NCI-H146 (cell line): ENCODE measurements at regions not wholly inside any gene's neighbourhood (a gene's known extent, or its start where the extent isn't known, plus 50 kb on each side); places are given as distances from the start of the nearest gene placed in this dataset.

Experiments
- DNase-seq: peaks from one replicate; lab custom pipeline; 2025; lab: John Stamatoyannopoulos, UW

DNA sequence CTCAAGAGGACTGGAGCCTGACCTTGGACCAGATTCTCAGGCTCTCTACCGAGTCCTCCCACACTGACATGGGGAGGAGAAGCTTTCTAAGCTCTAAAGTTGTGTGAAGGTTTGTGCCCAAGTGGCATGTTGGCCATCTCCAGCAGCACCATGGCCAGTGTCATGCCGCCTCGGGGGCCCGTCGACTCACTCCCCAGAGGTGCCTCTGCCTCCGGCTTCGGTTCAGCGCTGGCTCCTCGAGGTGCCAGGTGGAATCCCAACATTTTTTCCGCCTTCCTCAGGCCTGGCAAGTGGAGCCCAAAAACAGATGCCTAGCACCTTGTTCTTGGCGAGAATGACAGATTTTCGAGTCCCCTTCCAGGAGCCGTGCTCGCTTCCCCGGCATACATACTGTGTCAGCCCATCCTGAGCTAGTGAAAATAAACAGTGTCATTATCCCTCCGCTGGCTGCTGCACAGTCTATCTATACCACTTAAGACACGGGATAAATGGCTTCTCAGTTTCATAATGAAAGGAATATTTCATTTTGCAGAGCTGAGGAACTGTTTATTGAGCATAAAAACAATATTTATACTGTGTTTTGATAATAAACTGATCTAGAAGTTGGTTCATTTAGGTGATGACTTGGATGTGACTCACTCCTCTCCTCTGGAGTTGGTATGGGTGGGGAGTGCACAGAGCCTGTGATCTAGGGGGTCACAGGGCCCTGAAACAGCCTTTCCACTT lies 328.5 kb upstream of the TLE3 start:
- no peak for DNase-seq

DNA sequence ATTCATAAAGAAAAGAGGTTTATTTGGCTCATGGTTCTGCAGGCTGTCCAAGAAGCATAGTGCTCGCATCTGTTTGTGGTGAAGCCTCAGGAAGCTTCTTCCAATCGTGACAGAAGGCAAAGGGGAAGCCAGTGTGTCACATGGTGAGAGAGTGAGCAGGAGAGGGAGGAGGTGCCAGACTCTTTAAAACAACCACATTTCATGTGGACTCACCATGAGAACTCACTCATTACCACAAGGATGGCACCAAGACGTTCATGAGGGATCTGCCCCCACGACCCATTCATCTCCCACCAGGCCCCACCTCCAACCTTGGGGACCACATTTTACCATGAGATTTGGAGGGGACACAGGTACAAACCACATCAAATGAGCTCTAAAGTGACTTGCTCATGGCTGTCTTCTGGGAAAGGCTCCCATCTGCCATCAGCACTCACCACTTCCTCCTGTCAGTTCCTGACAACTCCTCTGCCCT lies 327.3 kb upstream of the TLE3 start:
- DNase-seq = no peak

DNA sequence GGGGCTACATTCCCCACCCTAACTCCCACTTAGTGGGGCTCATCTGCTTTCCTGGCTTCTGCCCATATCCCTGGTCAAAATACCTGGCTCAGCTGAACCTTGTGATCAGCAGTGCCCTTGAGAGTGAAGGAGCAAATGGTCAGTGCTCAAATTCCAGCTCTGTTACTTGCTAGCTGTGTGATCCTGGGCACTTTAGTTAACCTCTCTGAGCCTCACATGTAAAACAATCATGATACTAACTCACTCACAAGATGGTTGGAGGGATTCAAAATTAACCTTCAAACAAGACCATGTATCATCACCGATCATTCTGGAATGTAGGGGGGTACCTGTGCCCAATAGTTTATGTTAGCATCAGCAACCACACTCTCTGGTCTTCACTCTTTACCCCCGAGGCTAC lies 325.6 kb upstream of the TLE3 start:
- DNase-seq = no peak

DNA sequence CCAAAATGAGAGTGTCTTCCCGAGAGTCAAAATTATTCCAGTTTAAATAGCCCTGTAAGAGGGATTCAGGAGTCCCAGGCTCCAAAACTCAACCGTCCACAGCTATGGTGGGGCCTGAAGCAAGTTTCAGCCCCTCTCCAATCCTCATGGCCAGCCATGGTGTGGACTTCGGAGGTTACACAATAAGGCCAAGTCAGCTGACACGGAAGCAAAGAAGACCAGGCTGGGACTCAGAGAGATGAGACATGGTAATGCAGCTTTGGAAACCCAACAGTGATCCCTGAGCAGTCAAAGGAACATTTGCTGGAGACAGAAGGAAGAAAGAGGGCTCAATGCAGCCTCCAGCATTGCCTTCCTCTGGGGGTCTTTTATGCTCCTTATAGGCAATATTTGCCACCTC lies 324.6 kb upstream of the TLE3 start:
- no peak for DNase-seq

DNA sequence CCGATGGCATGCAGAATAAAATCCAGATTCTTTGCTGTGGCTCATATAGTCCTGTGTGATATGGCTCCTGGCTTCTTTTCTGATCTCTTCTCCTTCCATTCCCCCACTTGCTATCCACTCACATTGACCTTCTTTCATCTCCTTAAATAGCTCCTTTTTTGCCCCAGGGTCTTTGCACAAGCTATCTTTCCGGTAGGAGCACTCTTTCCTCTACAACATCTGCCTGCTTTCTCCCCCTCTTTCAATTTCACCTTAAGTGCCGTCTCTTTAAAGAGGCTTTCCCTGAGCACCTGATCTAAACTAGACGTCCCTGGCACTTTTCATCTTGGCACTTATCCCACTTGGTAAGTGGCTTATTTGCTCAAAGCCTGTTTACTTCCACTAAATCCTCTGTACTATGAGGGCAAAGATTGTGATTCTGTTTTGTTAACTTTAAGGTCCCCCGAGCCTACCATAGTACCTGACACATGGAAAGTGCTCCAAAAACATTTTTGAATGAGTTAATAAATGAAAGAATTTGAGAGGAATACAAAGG lies 323.3 kb upstream of the TLE3 start:
- no peak for DNase-seq

DNA sequence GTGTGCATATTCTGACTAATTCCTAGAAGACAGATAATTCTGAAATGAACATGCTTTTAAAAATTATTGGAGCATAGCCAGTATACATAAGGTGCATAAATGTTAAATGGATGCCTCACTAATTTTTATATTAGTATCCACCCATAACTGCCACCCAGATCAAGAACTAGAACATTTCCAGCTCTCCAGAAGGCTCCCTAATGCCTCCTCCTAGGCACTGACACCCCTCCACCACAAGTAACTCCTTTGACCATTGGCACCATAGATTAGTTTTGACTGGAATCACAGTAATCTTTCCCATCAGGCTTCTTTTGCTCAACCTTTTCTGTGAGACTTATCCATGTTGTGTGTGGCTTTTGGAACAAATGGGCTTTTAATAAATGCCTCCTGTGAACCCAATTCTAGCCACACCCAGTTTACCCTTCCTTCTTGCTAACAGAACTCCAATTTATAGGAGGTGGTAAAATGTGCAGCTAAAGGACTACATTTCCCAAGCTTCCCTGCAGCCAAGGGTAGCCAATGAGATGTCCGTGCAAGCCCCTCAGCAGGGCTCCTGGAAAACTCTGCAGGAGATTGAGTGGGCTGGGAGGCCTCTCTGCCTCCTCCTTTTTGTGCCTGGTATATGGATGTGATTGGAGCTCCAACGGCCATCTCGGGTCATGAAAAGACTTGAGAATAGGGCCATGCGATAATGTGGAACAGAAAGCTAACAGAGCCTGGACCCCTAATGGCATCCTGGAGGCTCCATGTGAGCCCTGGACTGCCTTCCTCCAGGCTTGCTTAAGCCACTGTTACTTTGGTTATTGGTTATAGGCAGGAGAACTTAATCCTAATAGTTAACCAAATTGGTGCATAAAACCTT lies 322.6 kb upstream of the TLE3 start:
- peak; percentile 58 for DNase-seq

DNA sequence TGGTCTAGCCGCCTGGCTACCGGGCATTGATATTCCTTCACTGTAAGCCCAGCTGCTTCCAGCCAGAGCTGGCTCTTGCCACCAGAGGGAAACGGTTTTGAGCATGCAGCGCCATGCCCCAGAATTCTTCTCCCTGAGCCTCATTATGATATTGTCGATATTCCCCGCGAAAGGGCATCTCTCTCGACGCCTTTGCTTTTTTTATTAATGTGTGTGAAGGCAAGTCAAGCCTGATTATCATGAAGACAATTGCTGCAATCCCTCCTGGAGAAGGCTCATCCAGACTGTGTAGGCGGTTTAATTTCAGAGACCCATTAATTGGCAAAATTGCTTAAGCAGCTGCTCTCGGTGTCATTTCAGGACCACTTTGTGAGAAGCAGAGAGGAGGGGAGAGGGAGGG lies 321.2 kb upstream of the TLE3 start:
- DNase-seq = peak; percentile 57

DNA sequence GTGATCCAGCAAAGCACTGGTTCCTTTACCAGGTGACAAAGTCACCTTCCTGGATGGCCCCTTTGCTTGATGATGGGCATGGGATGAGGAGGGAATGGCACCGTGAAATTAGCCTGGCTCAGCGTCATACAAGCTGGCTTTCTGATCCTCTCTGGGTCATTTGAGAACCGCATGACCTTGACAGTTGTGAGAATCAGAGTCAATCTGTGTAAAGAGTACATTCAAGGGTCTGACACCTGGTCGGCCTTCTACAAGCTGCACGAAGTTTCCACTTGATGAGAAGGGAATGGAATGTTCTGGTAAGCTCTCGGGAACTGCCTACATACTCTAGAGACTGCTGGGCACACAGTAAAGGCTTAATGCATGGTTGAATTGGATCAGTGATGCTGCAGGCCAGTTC lies 319.8 kb upstream of the TLE3 start:
- no peak for DNase-seq

DNA sequence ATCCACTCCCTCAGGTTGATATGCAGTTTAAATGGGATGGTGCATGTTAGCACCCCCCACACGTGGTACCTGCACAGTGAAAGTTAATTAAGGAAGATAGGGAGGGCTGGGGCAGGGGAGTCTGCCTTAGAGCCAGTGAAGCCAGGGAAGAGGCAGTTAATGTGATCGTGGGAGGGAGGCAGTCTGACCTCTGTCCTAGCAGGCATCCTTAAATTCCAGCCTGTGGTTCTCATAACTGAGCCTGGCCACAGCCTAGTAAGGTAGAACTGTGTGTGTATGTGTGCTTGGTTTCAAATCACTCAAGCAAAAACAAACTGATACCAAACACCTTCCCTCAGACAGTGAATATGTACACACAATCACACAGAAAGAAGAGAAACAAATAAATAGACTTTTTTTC lies 319.1 kb upstream of the TLE3 start:
- DNase-seq = no peak

DNA sequence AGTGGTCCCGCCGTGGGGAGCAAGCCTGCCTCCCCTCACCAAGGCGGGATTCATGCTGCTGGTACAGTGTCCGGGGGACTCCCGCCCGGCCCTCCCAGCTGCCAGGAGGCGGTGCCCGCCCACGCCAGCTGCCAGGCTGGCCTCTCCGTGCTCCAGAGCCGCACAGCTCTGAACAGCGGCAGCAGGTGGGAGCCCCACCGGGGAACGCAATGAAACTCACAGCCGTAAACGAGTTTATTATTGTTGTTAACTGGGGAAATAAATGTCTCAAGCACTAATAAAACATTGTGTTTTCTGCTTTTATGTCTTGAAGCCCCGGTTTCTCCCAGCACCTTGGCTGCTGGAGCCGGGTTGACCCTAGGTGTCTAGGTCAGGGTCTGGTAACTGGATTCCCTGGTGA lies 317.7 kb upstream of the TLE3 start:
- peak; percentile 62 for DNase-seq

DNA sequence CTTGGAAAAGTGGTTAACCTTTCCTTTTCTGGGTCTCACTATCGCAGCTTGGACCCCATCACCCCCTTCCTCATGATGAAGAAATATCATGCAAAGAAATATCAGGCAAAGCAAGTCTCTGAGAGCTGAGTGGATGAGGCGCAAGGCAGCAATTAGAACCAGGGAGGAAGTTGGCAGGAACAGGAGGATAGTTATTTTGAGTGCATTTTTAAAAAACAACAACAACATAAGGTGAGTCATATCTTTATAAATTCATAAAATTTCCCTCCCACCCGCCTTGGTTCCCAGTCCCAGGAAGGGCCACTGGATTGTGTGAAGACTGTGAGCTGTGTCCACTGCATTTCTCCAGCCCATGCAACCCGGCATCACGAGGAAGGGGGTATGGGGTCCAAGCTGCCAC lies 316.9 kb upstream of the TLE3 start:
- no peak for DNase-seq

DNA sequence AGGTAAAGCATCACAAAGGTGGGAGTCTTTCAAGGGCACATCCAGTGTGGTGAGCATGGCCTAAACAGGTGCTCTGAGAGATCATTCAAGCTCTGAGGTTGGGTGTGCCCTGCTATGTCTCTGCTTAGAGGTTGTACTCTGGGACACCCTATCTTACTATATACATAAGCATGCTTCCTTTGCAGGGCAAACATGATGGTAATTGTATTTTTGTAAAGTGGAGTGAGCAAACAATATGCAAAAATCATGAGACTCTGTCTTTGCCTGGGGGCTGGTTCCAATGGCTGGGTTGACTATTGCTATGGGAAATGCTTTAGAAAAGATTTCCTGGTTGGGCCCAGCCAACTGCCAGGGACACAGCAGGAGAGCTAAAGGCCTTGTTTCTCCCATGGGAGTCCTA lies 315.1 kb upstream of the TLE3 start:
- DNase-seq = peak; percentile 61

DNA sequence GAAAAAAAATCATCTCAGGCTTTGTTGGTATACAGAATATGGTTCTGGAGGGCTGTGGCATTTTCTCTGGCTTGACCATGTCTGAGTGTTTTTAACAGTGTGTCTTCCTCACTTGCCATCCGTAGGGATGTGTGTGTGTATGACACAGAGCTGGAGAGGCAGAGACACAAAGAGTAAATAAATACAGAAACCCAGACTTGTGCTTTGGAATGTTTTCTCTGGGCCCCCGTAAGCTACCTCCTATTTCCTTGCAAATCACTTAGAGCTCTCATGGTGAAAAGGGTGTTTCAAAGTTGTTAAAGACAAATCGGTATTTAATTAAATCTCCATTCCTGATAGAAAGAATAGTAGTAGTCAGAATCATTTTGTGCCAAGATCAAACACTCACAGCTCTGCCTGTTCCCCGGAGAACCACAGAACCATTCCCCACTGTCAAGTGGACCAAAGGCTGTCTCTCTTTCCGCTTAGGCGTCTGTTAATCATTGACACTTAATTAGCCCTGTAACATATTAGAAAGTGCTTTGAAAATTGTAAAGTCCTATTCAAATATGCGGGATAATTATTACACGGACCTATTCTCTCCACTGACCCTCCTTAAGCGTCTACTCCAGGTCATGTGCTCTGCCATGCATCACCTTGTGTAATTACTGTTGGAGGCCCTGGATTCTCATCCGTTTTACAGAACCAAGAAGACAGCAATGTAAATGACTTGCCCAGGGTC lies 313.6 kb upstream of the TLE3 start:
- no peak for DNase-seq

DNA sequence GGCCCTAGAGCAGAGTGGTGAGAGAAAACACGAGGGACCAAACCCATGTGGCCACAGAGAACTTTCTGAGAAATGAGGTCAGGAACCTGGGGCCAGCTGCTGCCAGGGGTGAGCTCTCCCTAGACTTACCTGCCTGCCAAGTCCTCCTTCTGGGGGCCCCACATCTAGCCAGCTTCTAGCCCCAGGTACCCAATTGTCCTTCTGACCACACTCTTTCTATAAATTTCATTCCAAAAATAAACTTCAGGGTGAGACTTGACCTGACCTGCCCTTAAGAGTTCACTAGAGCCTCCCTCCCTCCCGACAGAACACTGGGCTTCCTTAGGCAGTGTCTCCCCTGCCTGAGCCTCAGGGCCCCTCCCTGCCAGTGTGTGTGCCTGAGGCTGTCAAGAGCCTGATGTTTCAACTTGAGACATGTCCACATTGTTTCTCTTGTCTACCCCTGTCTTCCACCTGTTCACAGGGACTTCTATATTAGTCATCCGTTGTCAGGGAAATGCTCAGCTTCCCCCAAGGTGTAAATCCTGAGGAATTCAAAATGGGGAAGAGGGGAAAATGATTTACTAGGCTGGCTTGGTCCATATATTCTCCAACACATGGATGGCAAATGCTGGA lies 312.8 kb upstream of the TLE3 start:
- no peak for DNase-seq

DNA sequence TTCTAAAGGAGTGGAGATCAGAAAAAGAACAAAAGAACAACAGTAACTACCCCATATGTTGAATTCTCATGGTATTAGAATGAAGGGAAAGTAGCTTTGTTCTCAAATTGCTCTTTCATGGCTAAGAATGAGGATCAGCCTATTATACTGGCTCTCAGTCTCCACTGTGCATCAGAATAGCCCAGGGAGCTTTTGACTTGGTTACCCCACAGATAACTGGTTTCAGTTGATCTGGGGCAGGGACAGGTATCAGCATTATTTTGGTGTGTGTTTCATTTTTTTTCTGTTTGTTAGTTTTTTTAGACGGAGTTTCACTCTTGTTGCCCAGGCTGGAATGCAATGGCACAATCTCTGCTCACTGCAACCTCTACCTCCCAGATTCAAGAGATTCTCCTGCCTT lies 311.7 kb upstream of the TLE3 start:
- DNase-seq = no peak

DNA sequence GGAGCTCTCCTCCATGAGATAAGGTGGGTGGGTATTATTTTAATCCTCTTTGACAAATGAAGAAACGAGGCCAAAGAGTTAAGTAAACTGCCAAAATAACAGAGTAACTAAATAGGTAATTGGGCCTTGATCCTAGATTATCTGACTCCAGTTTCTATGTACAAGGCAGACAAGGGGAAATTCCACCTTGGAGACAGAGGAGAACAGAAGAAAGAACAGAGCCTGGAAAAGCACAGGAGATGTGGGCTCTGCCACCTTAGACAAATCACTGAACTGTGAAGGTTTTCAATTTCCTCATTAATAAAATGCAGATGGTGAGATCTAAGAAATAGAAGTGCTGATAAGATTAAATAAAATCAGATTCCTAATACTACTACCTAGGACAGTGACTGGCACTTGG lies 310.2 kb upstream of the TLE3 start:
- DNase-seq = no peak

DNA sequence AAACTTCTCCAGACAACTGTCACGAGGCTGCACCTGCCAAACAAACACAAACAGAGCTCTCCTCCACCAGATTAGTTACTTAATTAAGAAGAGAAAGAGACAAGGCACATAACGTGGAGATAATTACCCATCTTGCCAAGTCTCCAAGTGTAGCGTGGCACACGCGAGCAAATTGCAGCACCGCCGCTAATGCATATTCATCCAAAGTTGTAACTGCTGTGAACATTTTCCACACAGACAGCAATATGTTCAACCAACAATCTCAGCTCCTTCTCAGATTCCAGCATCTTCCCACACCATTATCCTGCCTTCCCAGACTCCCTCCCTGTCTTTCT lies 309.6 kb upstream of the TLE3 start:
- no peak for DNase-seq

DNA sequence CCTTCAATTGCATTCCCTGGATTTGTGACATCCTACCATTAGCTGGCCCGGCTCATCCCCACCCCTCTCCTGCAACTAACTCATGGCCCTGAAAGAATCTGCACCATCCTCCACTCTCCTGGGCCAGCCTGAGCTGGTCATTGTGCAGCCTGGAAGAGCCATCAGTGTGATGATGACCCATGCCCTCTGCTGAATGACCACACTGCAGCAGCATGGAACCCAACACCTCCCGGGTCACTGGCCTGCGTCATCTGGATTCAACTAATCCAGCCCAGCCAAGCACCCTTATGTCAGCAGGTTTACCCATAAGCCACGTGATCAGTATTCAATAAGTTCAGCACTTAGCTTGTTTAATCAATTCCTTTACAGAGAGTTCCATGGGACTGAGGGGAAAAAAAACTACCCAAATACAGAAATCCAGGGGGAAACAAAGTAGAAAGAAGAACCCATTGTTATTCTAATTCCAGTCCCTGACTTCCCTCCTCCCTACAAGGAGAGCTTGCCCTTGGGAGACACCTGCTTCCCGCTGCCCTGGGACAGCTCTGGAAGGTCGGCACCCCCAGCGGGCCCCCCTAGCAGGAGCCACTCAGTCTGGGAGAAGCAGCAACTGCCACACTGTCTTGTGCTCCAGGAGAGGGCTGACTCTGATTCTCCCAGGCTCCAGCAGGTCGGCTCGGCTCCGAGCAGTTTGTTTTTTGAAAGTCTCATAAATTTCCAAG lies 309.1 kb upstream of the TLE3 start:
- no peak for DNase-seq

DNA sequence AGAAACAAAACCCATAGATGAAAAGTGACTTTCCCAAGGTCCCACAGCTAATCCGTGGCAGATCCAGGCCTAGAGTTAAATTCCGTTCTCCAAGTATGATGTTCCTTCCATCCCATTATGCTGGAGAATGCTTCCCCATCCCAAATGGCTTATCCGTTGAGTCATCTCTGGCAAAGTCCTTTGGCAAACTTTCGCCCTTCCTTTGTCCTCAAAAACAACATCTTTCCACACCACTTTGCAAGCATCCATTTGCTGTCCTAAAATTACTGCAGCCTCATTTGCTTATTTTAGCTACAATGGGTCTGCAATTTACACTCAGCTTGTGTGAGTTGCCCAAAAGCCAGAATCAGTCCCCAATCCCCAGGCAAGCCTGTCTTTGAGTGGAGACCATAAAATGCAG lies 304.0 kb upstream of the TLE3 start:
- DNase-seq = no peak

DNA sequence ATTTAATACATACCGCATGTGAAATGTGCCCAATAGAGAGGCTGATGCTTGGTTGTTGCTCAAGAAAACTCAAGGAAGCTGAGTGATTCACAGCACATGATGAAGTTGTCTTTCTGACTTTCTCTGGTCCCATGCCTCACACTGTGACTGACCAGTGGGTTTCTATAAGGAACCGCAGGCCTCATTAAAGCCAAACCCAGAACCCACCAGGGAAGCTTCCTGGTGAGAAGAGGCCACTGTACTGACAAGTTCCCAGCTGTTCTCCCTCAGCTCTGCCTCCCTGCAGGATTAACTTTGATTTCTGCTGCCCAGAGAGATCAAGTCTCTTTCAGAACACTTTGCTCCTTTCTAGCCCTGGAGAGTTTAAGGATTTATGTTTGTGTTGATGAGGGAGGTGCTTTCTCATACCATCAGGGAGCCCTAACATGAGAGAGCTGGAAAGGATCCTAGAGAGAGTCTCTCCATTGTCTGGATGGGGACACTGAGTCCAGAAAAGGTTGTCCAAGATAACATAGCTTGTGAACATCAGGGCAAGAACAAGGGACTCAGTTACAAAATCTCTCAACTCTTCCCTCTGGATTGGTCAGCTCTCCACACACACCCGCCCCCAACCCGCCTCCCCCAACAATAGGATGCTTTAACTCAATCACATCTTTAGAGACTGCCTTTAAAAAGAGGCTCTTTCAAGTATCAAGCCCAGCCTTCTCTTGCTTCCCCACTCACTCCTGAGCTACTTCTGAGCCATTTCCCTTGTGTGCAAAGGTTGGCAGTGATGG lies 303.2 kb upstream of the TLE3 start:
- no peak for DNase-seq

DNA sequence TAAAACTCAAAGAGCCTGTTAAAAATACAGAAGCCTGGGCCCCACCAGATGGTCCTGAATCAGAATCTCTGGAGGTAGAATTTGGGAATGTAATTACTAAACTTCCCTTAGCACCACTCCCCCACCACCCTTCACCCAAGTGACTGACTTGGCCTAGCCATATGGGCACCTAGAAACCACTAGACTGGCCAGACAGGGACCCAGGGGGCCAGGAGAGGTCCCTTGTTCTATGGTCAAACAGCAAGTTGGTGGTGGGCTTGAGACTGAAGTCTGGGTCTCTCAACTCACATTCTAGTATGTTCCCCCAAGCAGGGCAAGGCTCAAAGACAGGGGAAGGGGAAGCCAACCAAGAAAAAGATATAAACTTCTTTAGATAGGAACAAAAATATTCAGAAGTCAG lies 301.5 kb upstream of the TLE3 start:
- no peak for DNase-seq
